Stimulated activated CD4-positive, alpha-beta T cell treated with anti-CD3 and anti-CD28 coated beads, TNF-alpha, amount 100 ng/mL, for 1 hour (primary cell): ENCODE measurements at regions not wholly inside any gene's neighbourhood (a gene's known extent, or its start where the extent isn't known, plus 50 kb on each side); places are given as distances from the start of the nearest gene placed in this dataset.

Source experiments
- DNase-seq, 3 donors: peaks; one replicate each; pipeline ENCODE4 v3.0.0-alpha.2; 2020; ENCODE audit warnings: low read depth in 3 of 3, low spot score in 1 of 3

DNA sequence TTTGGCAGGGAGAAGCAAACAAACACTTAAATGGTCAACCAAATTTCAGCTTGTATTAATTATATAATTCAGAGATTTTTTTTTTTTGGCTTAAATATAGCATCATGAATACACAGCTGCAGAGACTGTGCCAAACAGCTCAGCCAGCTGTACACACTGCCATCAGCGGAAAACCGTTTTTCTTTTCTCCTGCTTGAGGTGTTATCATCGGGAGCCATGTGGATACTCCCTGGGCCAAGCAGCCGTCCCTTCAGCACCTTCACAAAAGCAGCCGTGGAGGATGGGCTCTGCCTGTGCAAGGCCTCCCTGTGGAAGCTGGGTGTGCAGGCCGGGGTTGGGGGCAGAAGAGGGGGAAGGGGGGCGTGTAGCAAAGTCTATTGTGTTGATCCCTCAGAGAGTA lies 85.0 kb downstream of the NUF2 start:
- no peak for DNase-seq

DNA sequence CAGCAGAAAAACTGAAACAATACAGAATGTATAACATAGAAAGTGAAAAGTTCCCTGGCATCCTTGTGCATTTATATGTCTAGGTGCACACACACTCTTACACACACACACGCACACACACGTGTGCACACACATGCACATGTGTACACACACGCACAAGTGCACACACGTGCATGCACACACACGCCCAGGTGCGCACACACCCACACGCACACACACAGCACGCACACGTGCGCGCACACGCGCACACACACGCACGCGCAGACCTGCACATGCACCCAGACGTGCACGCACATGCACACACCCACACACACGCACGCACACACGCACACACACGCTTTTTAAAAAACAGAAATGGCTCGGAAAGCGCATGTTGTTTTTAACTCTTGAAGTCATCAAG lies 86.5 kb downstream of the NUF2 start:
- no peak for DNase-seq

GRCh38 chr1:163410073-163410999 lies 88.6 kb downstream of the NUF2 start:
- DNase-seq: no peak

- no peak for DNase-seq
Measured at GRCh38 chr1:163412221-163412620, 90.5 kb downstream of the NUF2 start.

GRCh38 chr1:163414778-163415177 lies 93.0 kb downstream of the NUF2 start:
- DNase-seq: no peak

- DNase-seq: no peak
Measured at GRCh38 chr1:163421701-163422100, 99.9 kb downstream of the NUF2 start.

GRCh38 chr1:163422738-163423404 lies 101.1 kb downstream of the NUF2 start:
- DNase-seq: no peak

- no peak for DNase-seq
Measured at GRCh38 chr1:163426505-163427251, 104.9 kb downstream of the NUF2 start.

DNA sequence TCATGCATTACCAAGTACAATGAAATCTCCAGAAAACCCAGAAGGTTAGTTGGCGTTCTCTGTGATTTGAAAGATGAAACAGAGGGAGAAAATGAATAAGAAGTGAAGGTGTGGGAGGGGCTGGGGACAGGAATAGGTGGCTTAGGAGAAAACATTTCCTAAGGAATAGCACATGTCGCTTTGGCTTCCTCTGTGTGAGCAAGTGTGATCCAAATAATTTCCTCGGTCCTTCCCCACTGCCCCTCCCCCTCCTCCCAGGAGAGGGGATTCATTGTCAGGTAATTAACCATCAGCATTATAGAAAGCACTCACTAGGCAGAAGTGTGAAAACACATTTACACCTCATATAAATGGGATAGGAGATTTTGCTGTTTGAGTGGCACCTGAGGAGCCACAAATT lies 105.5 kb downstream of the NUF2 start:
- DNase-seq: no peak

DNA sequence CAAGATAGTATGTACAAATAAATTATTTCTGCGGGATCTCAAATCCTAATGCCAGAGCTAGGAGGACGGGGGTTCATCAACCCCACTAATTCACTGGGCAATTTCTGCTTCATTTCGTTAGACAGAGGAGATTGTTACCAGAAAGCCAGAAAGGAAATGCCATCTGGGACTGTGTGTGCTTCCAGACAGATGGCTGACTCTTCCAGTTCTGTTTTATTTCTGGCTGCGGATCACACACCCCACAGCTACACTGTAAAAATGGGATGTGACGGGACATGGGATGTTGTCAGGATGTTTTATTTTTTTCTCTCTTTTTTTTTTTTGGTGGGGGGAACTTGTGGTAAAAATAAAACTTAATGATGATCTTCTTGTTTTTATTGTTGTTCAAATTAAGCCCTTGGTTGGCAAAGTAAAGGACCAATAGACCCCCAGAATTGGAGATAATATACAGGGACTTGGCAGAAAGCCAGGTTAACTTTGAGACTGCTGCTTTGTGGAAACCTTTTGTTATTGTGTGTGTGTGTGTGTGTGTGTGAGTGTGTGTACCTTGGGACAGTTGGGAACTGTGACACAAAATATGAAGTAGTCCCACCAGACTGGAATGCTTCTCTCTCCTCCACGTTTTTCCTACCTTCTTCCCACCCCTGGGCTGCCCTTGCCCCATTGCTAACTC lies 114.5 kb downstream of the NUF2 start:
- DNase-seq: no peak

DNA sequence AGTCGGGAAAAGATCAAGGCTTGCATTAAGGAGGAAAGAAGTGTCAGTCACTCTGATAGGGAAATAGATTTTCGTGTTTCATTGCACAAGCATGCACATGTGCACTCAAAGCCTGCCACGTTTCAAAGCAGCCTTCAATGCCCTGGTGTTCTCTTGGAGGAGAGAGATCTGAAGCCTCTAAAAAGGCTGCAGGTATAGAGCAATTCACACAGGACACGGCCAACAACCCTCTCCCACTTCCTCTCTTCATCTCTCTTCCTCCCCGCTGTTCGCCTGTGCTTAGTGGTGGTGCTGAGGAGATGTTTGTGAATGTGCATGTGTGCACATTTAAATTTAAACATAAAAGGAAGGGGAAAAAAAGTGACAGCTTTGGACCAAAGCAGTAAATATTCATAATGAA lies 117.7 kb downstream of the NUF2 start:
- no peak for DNase-seq

GRCh38 chr1:163440090-163440489 lies 118.3 kb downstream of the NUF2 start:
- DNase-seq: no peak

DNA sequence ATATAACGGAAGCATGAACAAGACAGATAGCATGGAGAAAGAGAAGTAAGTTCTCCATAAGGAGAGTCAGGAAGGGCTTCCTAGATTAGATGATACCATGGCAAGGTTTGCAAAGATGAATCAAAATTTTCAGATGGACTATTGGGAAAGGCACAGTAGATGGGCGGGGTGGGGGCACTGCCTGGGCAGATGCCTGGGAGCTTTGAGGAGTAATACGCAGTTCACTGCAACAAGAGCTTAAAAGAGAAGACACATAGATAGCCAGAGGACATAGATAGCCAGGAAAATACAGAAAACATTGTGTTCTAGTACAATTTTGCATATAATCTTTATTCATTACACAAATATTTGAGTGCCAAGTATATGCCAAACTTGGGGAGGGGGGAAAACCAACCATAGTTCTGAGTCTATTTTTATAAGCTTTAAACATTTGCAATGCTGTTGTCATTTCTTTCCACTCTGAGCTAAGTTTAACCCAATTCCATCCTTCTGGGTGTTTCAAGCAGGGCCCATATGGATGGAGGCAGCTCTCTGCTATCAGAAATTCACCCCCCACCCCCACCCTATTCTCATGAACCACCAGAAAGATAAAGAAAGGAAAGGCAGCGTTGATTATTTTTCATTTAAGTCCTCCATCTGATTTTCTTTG lies 120.6 kb downstream of the NUF2 start:
- DNase-seq: no peak

GRCh38 chr1:163442895-163443294 lies 121.1 kb downstream of the NUF2 start:
- DNase-seq: no peak

DNA sequence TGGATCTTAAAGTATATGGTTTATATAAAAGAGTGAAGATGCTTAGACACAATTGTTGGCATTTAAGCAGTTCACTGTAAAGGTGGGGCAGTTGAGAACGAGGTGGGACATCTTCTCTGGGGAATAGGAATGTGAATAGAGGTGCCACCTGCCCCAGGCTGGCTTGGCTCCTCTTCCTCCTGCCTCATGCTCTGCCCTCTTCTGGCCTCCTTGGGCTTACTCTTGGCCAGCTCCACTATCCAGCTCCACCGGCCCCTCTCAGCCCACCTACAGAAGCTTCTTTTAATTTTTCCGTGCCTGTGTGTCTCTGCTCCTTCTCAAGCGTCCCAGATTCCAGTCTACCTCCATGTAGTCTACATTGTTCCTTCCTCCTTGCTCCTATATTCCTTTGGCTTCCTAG lies 122.1 kb downstream of the NUF2 start:
- no peak for DNase-seq

- DNase-seq: no peak
Measured at GRCh38 chr1:163444665-163445064, 122.9 kb downstream of the NUF2 start.

DNA sequence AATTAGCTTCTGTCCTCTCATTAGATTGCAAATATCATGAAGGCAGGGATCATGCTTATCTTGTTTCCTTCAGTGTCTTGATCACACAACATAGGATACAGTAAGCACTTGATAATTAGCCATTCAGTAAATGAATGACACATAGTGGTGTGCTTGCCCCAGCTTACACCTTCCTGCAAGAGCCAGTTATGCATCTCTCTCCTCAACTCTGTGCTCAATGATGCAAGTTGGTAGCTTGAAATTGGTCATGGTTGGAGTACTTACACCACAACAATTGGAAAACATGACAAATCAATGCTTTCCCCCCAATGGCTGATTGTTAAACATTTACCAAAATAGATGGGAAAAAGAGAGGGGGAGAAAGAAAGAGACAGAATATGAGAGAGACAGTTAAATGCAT lies 129.2 kb downstream of the NUF2 start:
- no peak for DNase-seq

GRCh38 chr1:163459539-163459938 lies 137.8 kb downstream of the NUF2 start:
- DNase-seq: no peak

DNA sequence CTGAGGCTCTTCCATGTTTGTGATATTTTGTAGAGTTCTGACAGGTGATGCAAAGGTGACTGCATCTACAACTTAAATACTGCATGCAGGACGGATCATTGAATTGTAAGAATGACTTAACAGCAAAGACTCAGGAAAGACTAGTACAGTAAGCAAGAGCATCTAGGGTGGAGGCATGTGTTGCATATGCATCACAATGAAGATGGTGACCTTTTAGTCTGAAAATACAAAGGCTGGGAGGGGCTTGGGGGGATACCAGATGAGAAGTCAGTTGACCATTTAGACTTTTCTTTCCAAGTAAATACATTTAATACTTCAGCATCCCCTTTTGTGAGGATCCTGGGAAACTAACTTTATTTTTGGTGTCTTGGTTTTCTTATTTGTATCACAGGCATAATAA lies 145.5 kb downstream of the NUF2 start:
- no peak for DNase-seq

GRCh38 chr1:163471779-163472650 lies 150.3 kb downstream of the NUF2 start:
- DNase-seq: no peak
